ENCODE measurements at regions not wholly inside any gene's neighbourhood (a gene's known extent, or its start where the extent isn't known, plus 50 kb on each side); places are given as distances from the start of the nearest gene placed in this dataset.

DNA sequence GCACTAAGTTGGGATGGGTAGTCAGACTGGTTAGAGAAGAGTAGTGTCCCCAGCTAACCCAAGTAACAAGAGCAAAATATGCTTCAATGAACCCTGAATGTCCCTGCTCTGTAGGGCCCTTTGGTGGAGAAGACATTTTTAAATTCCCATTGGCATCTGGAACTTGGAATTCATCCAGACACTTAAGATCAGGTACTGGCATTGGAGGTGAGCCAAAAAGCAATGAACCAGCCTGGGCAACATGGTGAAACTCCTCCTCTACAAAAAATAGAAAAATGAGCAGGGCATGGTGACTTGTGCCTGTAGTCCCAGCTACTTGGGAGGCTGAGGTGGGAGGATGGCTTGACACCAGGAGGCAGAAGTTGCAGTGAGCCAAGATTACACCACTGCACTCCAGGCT, 58.9 kb upstream of the ZNF618 start:
- no peak overlapping the region for H2BK5ac ChIP-seq (ENCODE audit: low read length)
- no peak for DNase-seq

DNA sequence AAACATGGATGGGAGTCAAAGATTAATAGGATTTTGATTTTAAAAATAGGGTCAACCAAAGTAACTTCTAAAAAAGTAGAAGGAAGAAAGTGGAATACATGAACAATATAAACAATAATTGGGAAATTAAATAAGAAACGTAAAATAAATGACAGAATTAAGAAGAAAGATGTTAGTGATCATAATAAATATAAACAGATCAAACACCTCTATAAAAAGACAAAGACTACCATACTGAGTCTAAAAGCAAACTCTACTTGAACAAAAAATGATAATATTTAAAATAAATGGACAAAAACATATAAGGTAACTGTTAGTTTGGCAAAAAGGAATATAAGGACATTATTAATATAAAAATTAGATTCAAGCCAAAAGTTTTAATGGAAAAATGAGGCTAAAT, 57.7 kb upstream of the ZNF618 start:
- Histone ChIP-seq H3K4ac (ENCODE audit: low read depth, low read length) (no peak overlapping the region), H3K23ac (ENCODE audit: low read length) (no peak overlapping the region), H3K18ac (ENCODE audit: low read length) (no peak overlapping the region), H3K4me1 (ENCODE audit: control insufficient read depth, low read depth, low read length) (no peaks in the 10 kb centered on the region), H2BK15ac (replicated peaks; ENCODE audit: low read depth) (no peak overlapping the region), H3K4me2 (ENCODE audit: low read length) (no peak overlapping the region), H2AK5ac (ENCODE audit: low read length) (no peak overlapping the region), H2BK5ac (ENCODE audit: low read length) (no peak overlapping the region), H3K56ac (ENCODE audit: low read length) (no peak overlapping the region), H4K8ac (ENCODE audit: low read depth, low read length) (no peak overlapping the region), H3K27me3 (ENCODE audit: insufficient read depth, low read length, poor library complexity) (no peaks in the 10 kb centered on the region), H4K5ac (ENCODE audit: low read length) (no peak overlapping the region), H3K4me3 (ENCODE audit: low read length) (no peak overlapping the region), H3K27ac (ENCODE audit: low read depth, low read length) (no peak overlapping the region), H2BK120ac (ENCODE audit: low read depth, low read length) (no peak overlapping the region), H3K9ac (ENCODE audit: low read length) (no peak overlapping the region), H3K79me1 (ENCODE audit: low read length) (no peaks in the 10 kb centered on the region), H3K79me2 (ENCODE audit: control insufficient read depth, insufficient read depth, low read length) (no peaks in the 10 kb centered on the region), H3K36me3 (ENCODE audit: control insufficient read depth, insufficient read depth, low read length) (no peaks in the 10 kb centered on the region)
- DNase-seq = no peak
- WGBS (ENCODE audit: extremely low coverage, insufficient coverage, low lambda C conversion rate) = no CpG with 5 or more reads among the region's 1 CpG

More for the DNA sequence above, 58.9 kb upstream of the ZNF618 start:
- no peak overlapping the region for H3K9ac ChIP-seq (ENCODE audit: low read length)
- H3K4me1 ChIP-seq (ENCODE audit: control insufficient read depth, low read depth, low read length) = no peaks in the 10 kb centered on the region
- no peaks in the 10 kb centered on the region for H3K27me3 ChIP-seq (ENCODE audit: insufficient read depth, low read length, poor library complexity)
- no peak overlapping the region for H4K8ac ChIP-seq (ENCODE audit: low read depth, low read length)
- no peak overlapping the region for H3K56ac ChIP-seq (ENCODE audit: low read length)
- H2BK120ac ChIP-seq (ENCODE audit: low read depth, low read length) = no peak overlapping the region
- no peak overlapping the region for H3K18ac ChIP-seq (ENCODE audit: low read length)
- no peak overlapping the region for H3K23ac ChIP-seq (ENCODE audit: low read length)
- no peaks in the 10 kb centered on the region for H3K36me3 ChIP-seq (ENCODE audit: control insufficient read depth, insufficient read depth, low read length)
- H3K4ac ChIP-seq (ENCODE audit: low read depth, low read length) = no peak overlapping the region
- no peak overlapping the region for H2AK5ac ChIP-seq (ENCODE audit: low read length)
- no peak overlapping the region for H2BK15ac ChIP-seq (replicated peaks; ENCODE audit: low read depth)
- no peak overlapping the region for H4K5ac ChIP-seq (ENCODE audit: low read length)
- no peaks in the 10 kb centered on the region for H3K79me2 ChIP-seq (ENCODE audit: control insufficient read depth, insufficient read depth, low read length)
- no peak overlapping the region for H3K4me3 ChIP-seq (ENCODE audit: low read length)
- H3K27ac ChIP-seq (ENCODE audit: low read depth, low read length) = no peak overlapping the region
- H3K4me2 ChIP-seq (ENCODE audit: low read length) = no peak overlapping the region
- H3K79me1 ChIP-seq (ENCODE audit: low read length) = no peaks in the 10 kb centered on the region

DNA sequence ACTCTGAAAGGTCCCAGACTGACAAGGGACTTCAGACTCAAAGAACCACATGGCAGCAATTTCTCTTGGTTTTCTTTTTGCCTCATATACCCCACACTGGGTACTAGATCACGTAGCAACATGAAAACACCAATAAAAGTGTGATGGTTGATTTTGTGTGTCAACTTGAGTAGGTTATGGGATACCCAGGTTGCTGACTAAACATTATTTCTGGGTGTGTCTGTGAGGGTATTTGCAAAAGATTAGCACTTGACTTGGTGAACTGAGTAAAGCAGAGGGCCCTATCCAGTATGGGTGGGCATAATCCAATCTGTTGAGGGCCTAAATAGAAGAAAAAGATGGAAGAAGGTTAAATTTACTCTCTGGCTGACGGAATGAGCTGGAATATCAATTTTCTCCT, 53.8 kb upstream of the ZNF618 start:
- no peaks in the 10 kb centered on the region for H3K36me3 ChIP-seq (ENCODE audit: control insufficient read depth, insufficient read depth, low read length)
- no peaks in the 10 kb centered on the region for H3K27me3 ChIP-seq (ENCODE audit: insufficient read depth, low read length, poor library complexity)
- no peak for DNase-seq
- no peak overlapping the region for H3K4me3 ChIP-seq (ENCODE audit: low read length)
- H2BK120ac ChIP-seq (ENCODE audit: low read depth, low read length) = no peak overlapping the region
- H3K27ac ChIP-seq (ENCODE audit: low read depth, low read length) = no peak overlapping the region
- H3K4me1 ChIP-seq (ENCODE audit: control insufficient read depth, low read depth, low read length) = no peaks in the 10 kb centered on the region
- H3K18ac ChIP-seq (ENCODE audit: low read length) = no peak overlapping the region
- no peak overlapping the region for H3K9ac ChIP-seq (ENCODE audit: low read length)
- WGBS (ENCODE audit: extremely low coverage, insufficient coverage, low lambda C conversion rate) = no CpG with 5 or more reads among the region's 2 CpGs
- no peak overlapping the region for H3K56ac ChIP-seq (ENCODE audit: low read length)
- H3K79me1 ChIP-seq (ENCODE audit: low read length) = no peaks in the 10 kb centered on the region
- no peak overlapping the region for H3K4me2 ChIP-seq (ENCODE audit: low read length)
- H3K23ac ChIP-seq (ENCODE audit: low read length) = no peak overlapping the region
- no peaks in the 10 kb centered on the region for H3K79me2 ChIP-seq (ENCODE audit: control insufficient read depth, insufficient read depth, low read length)
- H3K4ac ChIP-seq (ENCODE audit: low read depth, low read length) = no peak overlapping the region
- H4K8ac ChIP-seq (ENCODE audit: low read depth, low read length) = no peak overlapping the region
- H4K5ac ChIP-seq (ENCODE audit: low read length) = no peak overlapping the region
- no peak overlapping the region for H2AK5ac ChIP-seq (ENCODE audit: low read length)
- H2BK5ac ChIP-seq (ENCODE audit: low read length) = no peak overlapping the region
- H2BK15ac ChIP-seq (replicated peaks; ENCODE audit: low read depth) = no peak overlapping the region

DNA sequence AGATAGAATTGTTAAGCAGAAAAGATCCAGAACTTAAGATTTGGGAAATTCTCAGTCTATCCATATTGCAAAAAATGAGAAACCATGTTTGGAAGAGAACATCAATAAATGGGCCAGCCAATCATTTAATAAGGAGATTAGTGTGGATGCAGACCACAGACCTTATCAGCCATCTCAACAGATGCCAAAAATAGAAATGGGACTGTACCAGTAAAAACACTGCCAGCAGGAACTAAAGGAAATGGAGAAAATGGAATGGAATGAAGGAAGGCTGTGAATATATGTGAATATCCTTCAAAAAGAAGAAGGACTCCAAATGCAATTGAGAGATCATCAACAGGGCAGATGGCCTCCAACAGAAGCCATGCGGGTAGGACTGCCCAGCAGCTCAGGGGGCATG, 52.7 kb upstream of the ZNF618 start:
- H3K79me2 ChIP-seq (ENCODE audit: control insufficient read depth, insufficient read depth, low read length) = no peaks in the 10 kb centered on the region
- no peaks in the 10 kb centered on the region for H3K79me1 ChIP-seq (ENCODE audit: low read length)
- no peaks in the 10 kb centered on the region for H3K4me1 ChIP-seq (ENCODE audit: control insufficient read depth, low read depth, low read length)
- H3K27me3 ChIP-seq (ENCODE audit: insufficient read depth, low read length, poor library complexity) = no peaks in the 10 kb centered on the region
- H3K4me3 ChIP-seq (ENCODE audit: low read length) = no peak overlapping the region
- H4K5ac ChIP-seq (ENCODE audit: low read length) = no peak overlapping the region
- H2BK120ac ChIP-seq (ENCODE audit: low read depth, low read length) = no peak overlapping the region
- H3K36me3 ChIP-seq (ENCODE audit: control insufficient read depth, insufficient read depth, low read length) = no peaks in the 10 kb centered on the region
- H2AK5ac ChIP-seq (ENCODE audit: low read length) = no peak overlapping the region
- no peak overlapping the region for H4K8ac ChIP-seq (ENCODE audit: low read depth, low read length)
- no CpG with 5 or more reads among the region's 1 CpG for WGBS (ENCODE audit: extremely low coverage, insufficient coverage, low lambda C conversion rate)
- H3K18ac ChIP-seq (ENCODE audit: low read length) = no peak overlapping the region
- H3K4ac ChIP-seq (ENCODE audit: low read depth, low read length) = no peak overlapping the region
- H3K4me2 ChIP-seq (ENCODE audit: low read length) = no peak overlapping the region
- H3K9ac ChIP-seq (ENCODE audit: low read length) = no peak overlapping the region
- no peak overlapping the region for H3K23ac ChIP-seq (ENCODE audit: low read length)
- no peak overlapping the region for H2BK15ac ChIP-seq (replicated peaks; ENCODE audit: low read depth)
- no peak overlapping the region for H3K27ac ChIP-seq (ENCODE audit: low read depth, low read length)
- H2BK5ac ChIP-seq (ENCODE audit: low read length) = no peak overlapping the region
- H3K56ac ChIP-seq (ENCODE audit: low read length) = no peak overlapping the region
- no peak for DNase-seq
